HFFc6 (cell line): ENCODE measurements at regions not wholly inside any gene's neighbourhood (a gene's known extent, or its start where the extent isn't known, plus 50 kb on each side); places are given as distances from the start of the nearest gene placed in this dataset.

Experiments used
- DNase-seq: peaks from one replicate; pipeline ENCODE4 v3.0.0-alpha.2; 2018
- H3K27ac Mint-ChIP-seq: 2 replicates; pipeline ENCODE4 v1.8.0; 2020; ENCODE audit warnings: mild to moderate bottlenecking, mixed read lengths
- H3K27me3 Mint-ChIP-seq: 2 replicates; pipeline ENCODE4 v1.8.0; 2021; ENCODE audit warnings: mild to moderate bottlenecking, moderate library complexity, mixed read lengths; ENCODE audit not compliant: insufficient read depth
- H3K36me3 Mint-ChIP-seq: 2 replicates; pipeline ENCODE4 v1.8.0; 2021; ENCODE audit warnings: low read depth, mixed read lengths
- H3K4me1 Mint-ChIP-seq: 2 replicates; pipeline ENCODE4 v1.8.0; 2020; ENCODE audit warnings: low read depth, mixed read lengths
- H3K4me3 Mint-ChIP-seq: 2 replicates; pipeline ENCODE4 v1.8.0; 2020; ENCODE audit warnings: mild to moderate bottlenecking, moderate library complexity, mixed read lengths
- H3K9me3 Mint-ChIP-seq: 2 replicates; pipeline ENCODE4 v1.8.0; 2020; ENCODE audit warnings: mild to moderate bottlenecking, mixed read lengths
- TF ChIP-seq, protein P1 (sequence below): fragments of 200-600 bp; sonication (generic); IDR thresholded peaks from 2 replicates; pipeline ENCODE4 v1.5.0; 2021; ENCODE audit warnings: antibody characterized with exemption, mild to moderate bottlenecking

- H3K4me1 Mint-ChIP-seq: no peaks in the 10 kb centered on the region
- no peaks in the 10 kb centered on the region for H3K36me3 Mint-ChIP-seq
- H3K9me3 Mint-ChIP-seq: no peaks in the 10 kb centered on the region
- peaks cover 54% of the 10 kb centered on the region for H3K27me3 Mint-ChIP-seq
- no peak for DNase-seq
- TF ChIP-seq, protein P1, sequence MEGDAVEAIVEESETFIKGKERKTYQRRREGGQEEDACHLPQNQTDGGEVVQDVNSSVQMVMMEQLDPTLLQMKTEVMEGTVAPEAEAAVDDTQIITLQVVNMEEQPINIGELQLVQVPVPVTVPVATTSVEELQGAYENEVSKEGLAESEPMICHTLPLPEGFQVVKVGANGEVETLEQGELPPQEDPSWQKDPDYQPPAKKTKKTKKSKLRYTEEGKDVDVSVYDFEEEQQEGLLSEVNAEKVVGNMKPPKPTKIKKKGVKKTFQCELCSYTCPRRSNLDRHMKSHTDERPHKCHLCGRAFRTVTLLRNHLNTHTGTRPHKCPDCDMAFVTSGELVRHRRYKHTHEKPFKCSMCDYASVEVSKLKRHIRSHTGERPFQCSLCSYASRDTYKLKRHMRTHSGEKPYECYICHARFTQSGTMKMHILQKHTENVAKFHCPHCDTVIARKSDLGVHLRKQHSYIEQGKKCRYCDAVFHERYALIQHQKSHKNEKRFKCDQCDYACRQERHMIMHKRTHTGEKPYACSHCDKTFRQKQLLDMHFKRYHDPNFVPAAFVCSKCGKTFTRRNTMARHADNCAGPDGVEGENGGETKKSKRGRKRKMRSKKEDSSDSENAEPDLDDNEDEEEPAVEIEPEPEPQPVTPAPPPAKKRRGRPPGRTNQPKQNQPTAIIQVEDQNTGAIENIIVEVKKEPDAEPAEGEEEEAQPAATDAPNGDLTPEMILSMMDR: no peak
- no peak overlapping the region for H3K27ac Mint-ChIP-seq
- no peak overlapping the region for H3K4me3 Mint-ChIP-seq
These were observed 414.0 kb downstream of the MN1 start for GRCh38 chr22:27387561-27387960.

- Mint-ChIP-seq H3K9me3 (no peaks in the 10 kb centered on the region), H3K27me3 (peaks cover 54% of the 10 kb centered on the region), H3K27ac (no peak overlapping the region), H3K4me1 (no peaks in the 10 kb centered on the region), H3K4me3 (no peak overlapping the region), H3K36me3 (no peaks in the 10 kb centered on the region)
- TF ChIP-seq, protein P1: no peak
- no peak for DNase-seq
These were observed 413.4 kb downstream of the MN1 start for GRCh38 chr22:27388090-27388600.

DNA sequence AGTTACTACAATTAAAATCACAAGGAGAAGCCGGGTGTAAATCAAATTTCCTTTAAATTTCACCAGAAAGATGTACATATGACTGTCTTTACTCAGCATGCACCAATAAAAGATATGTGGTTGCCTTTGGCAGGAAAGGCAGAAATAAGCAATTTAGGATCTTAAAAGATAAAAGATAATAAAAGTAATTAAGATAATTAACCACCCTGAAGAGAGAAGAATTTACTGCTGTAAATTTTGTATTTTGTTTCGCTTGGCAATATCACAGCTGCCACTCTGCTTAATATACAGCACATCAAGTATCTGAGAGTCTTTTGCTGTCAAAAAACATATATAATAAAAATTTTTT is 411.9 kb downstream of the MN1 start:
- Mint-ChIP-seq H3K4me1 (no peaks in the 10 kb centered on the region), H3K9me3 (no peaks in the 10 kb centered on the region), H3K27me3 (peaks cover 59% of the 10 kb centered on the region), H3K27ac (no peak overlapping the region), H3K4me3 (no peak overlapping the region), H3K36me3 (no peaks in the 10 kb centered on the region)
- DNase-seq: no peak
- TF ChIP-seq, protein P1: no peak

DNA sequence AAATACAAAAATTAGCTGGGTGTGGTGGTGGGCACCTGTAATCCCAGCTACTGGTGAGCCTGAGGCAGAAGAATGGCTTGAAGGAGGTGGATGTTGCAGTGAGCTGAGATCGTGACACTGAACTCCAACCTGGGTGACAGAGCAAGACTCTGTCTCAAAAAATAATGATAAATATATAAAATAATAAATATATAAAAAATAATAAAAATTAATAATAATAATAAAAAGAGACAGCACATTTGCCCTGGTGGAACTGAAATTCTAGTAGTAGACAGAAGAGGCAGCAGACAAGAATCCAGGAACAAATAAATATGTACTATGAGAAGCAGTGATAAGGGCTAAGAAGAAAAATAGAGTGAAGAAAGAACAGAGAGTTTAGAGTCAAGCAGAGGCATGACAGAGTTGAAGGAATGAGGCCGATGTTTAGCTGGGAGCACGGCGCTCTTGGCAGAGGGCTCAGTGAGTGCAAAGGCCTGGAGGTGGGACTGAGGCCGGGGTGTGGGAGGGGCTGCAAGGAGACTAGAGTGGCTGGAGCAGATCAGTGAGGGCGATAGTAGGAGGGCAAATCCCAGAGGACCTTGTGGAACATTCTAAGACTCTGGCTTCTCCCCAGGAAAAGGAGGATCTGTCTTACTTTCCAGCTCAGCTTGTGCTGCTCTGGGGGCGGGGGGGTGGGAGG is 410.3 kb downstream of the MN1 start:
- Mint-ChIP-seq H3K4me1 (no peaks in the 10 kb centered on the region), H3K4me3 (no peak overlapping the region), H3K27me3 (peaks cover 55% of the 10 kb centered on the region), H3K36me3 (no peaks in the 10 kb centered on the region), H3K27ac (no peak overlapping the region), H3K9me3 (no peaks in the 10 kb centered on the region)
- no peak for DNase-seq
- TF ChIP-seq, protein P1: 0 out of 2 replicates have a peak, but pooled peaks have one; percentile 19

- Mint-ChIP-seq H3K36me3 (no peaks in the 10 kb centered on the region), H3K9me3 (no peaks in the 10 kb centered on the region), H3K4me3 (no peak overlapping the region), H3K4me1 (no peaks in the 10 kb centered on the region), H3K27ac (no peak overlapping the region), H3K27me3 (peaks cover 52% of the 10 kb centered on the region)
- no peak for DNase-seq
- TF ChIP-seq, protein P1: no peak
These were observed 408.2 kb downstream of the MN1 start for GRCh38 chr22:27393371-27393770.
